H9 (cell line): ENCODE measurements at regions not wholly inside any gene's neighbourhood (a gene's known extent, or its start where the extent isn't known, plus 50 kb on each side); places are given as distances from the start of the nearest gene placed in this dataset.

Source experiments
- DNase-seq: peaks from one replicate; pipeline ENCODE4 v3.0.0-alpha.2; 2017
- H2AFZ ChIP-seq: one replicate; pipeline ENCODE4 v1.6.1; 2013; ENCODE audit warnings: mild to moderate bottlenecking, low read length, control low read depth, moderate library complexity
- H2AK5ac ChIP-seq: 2 replicates; pipeline ENCODE4 v1.6.1; 2013; ENCODE audit warnings: low read length, control low read depth, mixed read lengths; ENCODE audit not compliant: insufficient read length
- H2BK120ac ChIP-seq: one replicate; pipeline ENCODE4 v1.6.1; 2013; ENCODE audit warnings: low read depth, mild to moderate bottlenecking, low read length, control low read depth, inconsistent platforms; ENCODE audit not compliant: poor library complexity, severe bottlenecking
- H2BK12ac ChIP-seq: 2 replicates; pipeline ENCODE4 v1.6.1; 2013; ENCODE audit warnings: low read length, control low read depth, mixed read lengths, low read depth; ENCODE audit not compliant: insufficient read length
- H2BK15ac ChIP-seq: 2 replicates; pipeline ENCODE4 v1.6.1; 2013; ENCODE audit warnings: low read depth, low read length, control low read depth
- H2BK20ac ChIP-seq: one replicate; pipeline ENCODE4 v1.6.1; 2013; ENCODE audit warnings: low read depth, mild to moderate bottlenecking, low read length, control low read depth, inconsistent platforms; ENCODE audit not compliant: poor library complexity, severe bottlenecking
- H2BK5ac ChIP-seq: 2 replicates; pipeline ENCODE4 v1.6.1; 2013; ENCODE audit warnings: low read length, control low read depth, mixed read lengths; ENCODE audit not compliant: insufficient read length
- H3K14ac ChIP-seq: 2 replicates; pipeline ENCODE4 v1.6.1; 2013; ENCODE audit warnings: low read length, control low read depth; ENCODE audit not compliant: insufficient read depth
- H3K18ac ChIP-seq: 2 replicates; pipeline ENCODE4 v1.6.1; 2013; ENCODE audit warnings: low read depth, mild to moderate bottlenecking, mixed read lengths, low read length, control low read depth; ENCODE audit not compliant: insufficient read length
- H3K23ac ChIP-seq: 2 replicates; pipeline ENCODE4 v1.6.1; 2013; ENCODE audit warnings: low read length, control low read depth, mixed read lengths, low read depth; ENCODE audit not compliant: insufficient read length
- H3K23me2 ChIP-seq: 2 replicates; pipeline ENCODE4 v1.6.1; 2013; ENCODE audit warnings: low read depth, mild to moderate bottlenecking, mixed read lengths, low read length, control low read depth; ENCODE audit not compliant: insufficient read length, poor library complexity, severe bottlenecking
- H3K27ac ChIP-seq: 2 replicates; pipeline ENCODE4 v1.5.1; 2013; ENCODE audit warnings: low read length, control low read depth, mixed read lengths, low read depth; ENCODE audit not compliant: insufficient read length
- H3K27me3 ChIP-seq: 2 replicates; pipeline ENCODE4 v1.6.1; 2013; ENCODE audit warnings: low read length, control low read depth, inconsistent platforms; ENCODE audit not compliant: insufficient read depth
- H3K4ac ChIP-seq: 2 replicates; pipeline ENCODE4 v1.6.1; 2013; ENCODE audit warnings: low read depth, mild to moderate bottlenecking, control low read depth, inconsistent platforms, low read length, moderate library complexity
- H3K4me1 ChIP-seq: 2 replicates; pipeline ENCODE4 v1.6.1; 2013; ENCODE audit warnings: low read length, control low read depth, inconsistent platforms; ENCODE audit not compliant: insufficient read depth
- H3K4me2 ChIP-seq: 2 replicates; pipeline ENCODE4 v1.6.1; 2013; ENCODE audit warnings: low read length, control low read depth, mixed read lengths; ENCODE audit not compliant: insufficient read length, insufficient read depth
- H3K56ac ChIP-seq: 2 replicates; pipeline ENCODE4 v1.6.1; 2013; ENCODE audit warnings: low read depth, mild to moderate bottlenecking, mixed read lengths, low read length, control low read depth; ENCODE audit not compliant: insufficient read length
- H3K79me1 ChIP-seq: 2 replicates; pipeline ENCODE4 v1.6.1; 2013; ENCODE audit warnings: low read depth, mild to moderate bottlenecking, moderate library complexity, low read length, control low read depth, inconsistent platforms; ENCODE audit not compliant: insufficient read depth, poor library complexity, severe bottlenecking
- H3K79me2 ChIP-seq: 2 replicates; pipeline ENCODE4 v1.6.1; 2013; ENCODE audit warnings: low read length, control low read depth, inconsistent platforms; ENCODE audit not compliant: insufficient read depth
- H3K9ac ChIP-seq: 2 replicates; pipeline ENCODE4 v1.6.1; 2013; ENCODE audit warnings: low read length, control low read depth, mixed read lengths; ENCODE audit not compliant: insufficient read length; ENCODE audit errors: extremely low read depth
- H3K9me3 ChIP-seq: one replicate; pipeline ENCODE4 v1.6.1; 2013; ENCODE audit warnings: low read depth, low read length, inconsistent platforms; ENCODE audit not compliant: control insufficient read depth
- H3T11ph ChIP-seq: one replicate; pipeline ENCODE4 v1.6.1; 2013; ENCODE audit warnings: mild to moderate bottlenecking, low read length, control low read depth, inconsistent platforms
- H4K20me1 ChIP-seq: one replicate; pipeline ENCODE4 v1.6.1; 2013; ENCODE audit not compliant: control insufficient read depth, insufficient read length, insufficient read depth
- H4K5ac ChIP-seq: 2 replicates; pipeline ENCODE4 v1.6.1; 2013; ENCODE audit warnings: low read depth, mild to moderate bottlenecking, mixed read lengths, low read length, control low read depth; ENCODE audit not compliant: insufficient read length
- H4K8ac ChIP-seq: replicated peaks from 2 replicates; pipeline ENCODE4 v1.6.1; 2013; ENCODE audit warnings: low read length, control low read depth, mixed read lengths, low read depth; ENCODE audit not compliant: insufficient read length
- H4K91ac ChIP-seq: 2 replicates; pipeline ENCODE4 v1.6.1; 2013; ENCODE audit warnings: low read depth, mild to moderate bottlenecking, moderate library complexity, mixed read lengths, low read length, control low read depth; ENCODE audit not compliant: insufficient read length
- H3K27ac Mint-ChIP-seq, 3 experiments: 2 replicates in 2 of 3; 3 replicates in 1 of 3; pipeline ENCODE4 v1.8.0; 2020 to 2021; ENCODE audit warnings: mixed read lengths in 3 of 3, mild to moderate bottlenecking in 1 of 3, moderate library complexity in 1 of 3
- H3K27me3 Mint-ChIP-seq: 2 replicates; pipeline ENCODE4 v1.8.0; 2021; ENCODE audit warnings: low read depth, mild to moderate bottlenecking, moderate library complexity, mixed read lengths
- H3K36me3 Mint-ChIP-seq, 3 experiments: 2 replicates in 2 of 3; 3 replicates in 1 of 3; pipeline ENCODE4 v1.8.0; 2020 to 2021; ENCODE audit warnings: low read depth in 3 of 3, mixed read lengths in 3 of 3; ENCODE audit not compliant: insufficient read depth in 1 of 3
- H3K4me1 Mint-ChIP-seq, 2 experiments: 2 replicates each; pipeline ENCODE4 v1.8.0; 2020; ENCODE audit warnings: mixed read lengths in 2 of 2
- H3K4me3 Mint-ChIP-seq, 2 experiments: 2 replicates in 1 of 2; 3 replicates in 1 of 2; pipeline ENCODE4 v1.8.0; 2020 to 2021; ENCODE audit warnings: mild to moderate bottlenecking in 2 of 2, mixed read lengths in 2 of 2, moderate library complexity in 1 of 2
- H3K9me3 Mint-ChIP-seq, 2 experiments: 2 replicates in 1 of 2; 3 replicates in 1 of 2; pipeline ENCODE4 v1.8.0; 2020; ENCODE audit warnings: mild to moderate bottlenecking in 2 of 2, mixed read lengths in 2 of 2, moderate library complexity in 1 of 2
- CTCF ChIP-seq: fragments of 200-600 bp; sonication (generic); conservative IDR thresholded peaks from 3 replicates; pipeline ENCODE4 v1.8.0; 2021; ENCODE audit warnings: antibody characterized with exemption, mild to moderate bottlenecking
- WGBS: extraction: QIAGEN DNeasy Blood & Tissue Kit; methylation state at CpG from one replicate; pipeline ENCODE4 v1.1.7; 2013; ENCODE audit warnings: missing lambda C conversion rate, low lambda C conversion rate, mixed read lengths; ENCODE audit not compliant: insufficient read length; ENCODE audit errors: extremely low coverage; 5-methylcytosine and 5-hydroxymethylcytosine counted together

DNA sequence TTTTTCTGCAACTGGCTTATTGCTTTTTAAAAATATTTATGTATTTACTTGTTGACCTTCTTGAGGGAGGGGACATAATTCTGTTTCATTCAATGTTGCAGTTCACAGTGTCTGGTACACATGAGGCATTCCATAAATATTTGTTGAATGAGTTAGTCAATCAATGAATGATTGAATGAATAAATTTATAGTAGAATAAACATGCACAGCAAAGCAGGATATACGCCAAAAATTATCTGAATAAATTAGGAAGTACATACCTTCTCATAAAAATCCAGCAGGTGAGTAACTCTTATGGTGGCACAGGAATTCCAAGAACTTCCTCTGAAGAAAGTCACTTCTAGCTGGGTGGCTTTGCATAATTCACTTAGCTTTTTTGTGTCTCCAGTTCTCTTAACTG is 469.4 kb upstream of the ATP11B start:
- H3K27me3 Mint-ChIP-seq = no peaks in the 10 kb centered on the region
- no peak overlapping the region for H2BK12ac ChIP-seq
- no peak overlapping the region for H3K23ac ChIP-seq
- no peaks in the 10 kb centered on the region for H3K27me3 ChIP-seq
- 0 out of 5 replicates have a peak overlapping the region, but pooled peaks of 1 of the 2 experiments have one; percentile 58 for H3K4me3 Mint-ChIP-seq
- no peak for DNase-seq
- H2BK20ac ChIP-seq = no peak overlapping the region
- no peaks in the 10 kb centered on the region for H3K79me2 ChIP-seq
- H3K4me1 ChIP-seq = peaks cover 21% of the 10 kb centered on the region; the same call in 1 of the 2 replicates
- no peaks in the 10 kb centered on the region for H3K9me3 ChIP-seq
- no peak overlapping the region for H3K27ac ChIP-seq
- H3K9me3 Mint-ChIP-seq = peaks cover 11 to 14% of the 10 kb centered on the region in 2 experiments
- no peak overlapping the region for H4K5ac ChIP-seq
- H3K27ac Mint-ChIP-seq = no peak overlapping the region; a peak in 1 of 7 replicates
- H2BK5ac ChIP-seq = no peak overlapping the region
- H3K4me2 ChIP-seq = peak overlapping the region; percentile 1
- no peak overlapping the region for H4K91ac ChIP-seq
- H3K79me1 ChIP-seq = no peaks in the 10 kb centered on the region
- peaks cover 49 to 52% of the 10 kb centered on the region in 2 experiments for H3K4me1 Mint-ChIP-seq
- H2BK120ac ChIP-seq = no peak overlapping the region
- H3K23me2 ChIP-seq = no peaks in the 10 kb centered on the region
- WGBS = no CpG with 5 or more reads among the region's 1 CpG
- H3K36me3 Mint-ChIP-seq = peaks cover 5 to 16% (median 8%) of the 10 kb centered on the region in 3 experiments
- TF ChIP-seq CTCF = no peak
- H4K20me1 ChIP-seq = no peaks in the 10 kb centered on the region
- no peak overlapping the region for H2AFZ ChIP-seq
- H3K14ac ChIP-seq = no peak overlapping the region
- no peak overlapping the region for H3K18ac ChIP-seq
- no peak overlapping the region for H3K56ac ChIP-seq
- H2BK15ac ChIP-seq = no peak overlapping the region
- no peak overlapping the region for H3K9ac ChIP-seq
- no peak overlapping the region for H3T11ph ChIP-seq
- H3K4ac ChIP-seq = no peak overlapping the region
- H4K8ac ChIP-seq = no peak overlapping the region
- H2AK5ac ChIP-seq = no peak overlapping the region
